Activated CD8-positive, alpha-beta T cell treated with anti-CD3 and anti-CD28 coated beads for 36 hours (primary cell): ENCODE measurements at regions not wholly inside any gene's neighbourhood (a gene's known extent, or its start where the extent isn't known, plus 50 kb on each side); places are given as distances from the start of the nearest gene placed in this dataset.

ENCODE experiments used
- ATAC-seq: fragments of 200-7000 bp; cut with Tn5 transposase; one replicate; pipeline ENCODE4 v1.10.0; 2021; ENCODE audit warnings: mild to moderate bottlenecking, moderate library complexity
- CTCF ChIA-PET: fragments of 350-600 bp; sonication (Branson Sonifier 250); formaldehyde crosslinking; loops from one replicate; lab custom pipeline; 2021; ENCODE audit warnings: antibody characterized with exemption; lab: Charles Lee
- POLR2A ChIA-PET: fragments of 350-600 bp; sonication (Branson Sonifier 250); formaldehyde crosslinking; loops from one replicate; lab custom pipeline; 2021; ENCODE audit warnings: antibody characterized with exemption; lab: Charles Lee
- DNase-seq: peaks from one replicate; pipeline ENCODE4 v3.0.0-alpha.2; 2020
- H3K27ac Mint-ChIP-seq: one replicate; pipeline ENCODE4 v1.8.0; 2021; ENCODE audit warnings: mild to moderate bottlenecking, mixed read lengths
- H3K27me3 Mint-ChIP-seq: one replicate; pipeline ENCODE4 v1.8.0; 2021; ENCODE audit warnings: mixed read lengths
- H3K36me3 Mint-ChIP-seq: one replicate; pipeline ENCODE4 v1.8.0; 2021; ENCODE audit warnings: low read depth, mixed read lengths
- H3K4me1 Mint-ChIP-seq: one replicate; pipeline ENCODE4 v1.8.0; 2021; ENCODE audit warnings: low read depth, mixed read lengths
- H3K4me3 Mint-ChIP-seq: one replicate; pipeline ENCODE4 v1.8.0; 2021; ENCODE audit warnings: mild to moderate bottlenecking, moderate library complexity, mixed read lengths
- H3K9me3 Mint-ChIP-seq: one replicate; pipeline ENCODE4 v1.8.0; 2021; ENCODE audit warnings: mixed read lengths
- intact Hi-C: fragments of 100-400 bp; cut with micrococcal nuclease; formaldehyde crosslinking; loops from one replicate; pipeline ENCODE4 v1.10.0; 2022
- TF ChIP-seq, protein P1 (sequence below): fragments of 200-600 bp; IDR thresholded peaks from one replicate; pipeline ENCODE4 v1.8.0; 2022; ENCODE audit warnings: antibody characterized with exemption, mild to moderate bottlenecking

DNA sequence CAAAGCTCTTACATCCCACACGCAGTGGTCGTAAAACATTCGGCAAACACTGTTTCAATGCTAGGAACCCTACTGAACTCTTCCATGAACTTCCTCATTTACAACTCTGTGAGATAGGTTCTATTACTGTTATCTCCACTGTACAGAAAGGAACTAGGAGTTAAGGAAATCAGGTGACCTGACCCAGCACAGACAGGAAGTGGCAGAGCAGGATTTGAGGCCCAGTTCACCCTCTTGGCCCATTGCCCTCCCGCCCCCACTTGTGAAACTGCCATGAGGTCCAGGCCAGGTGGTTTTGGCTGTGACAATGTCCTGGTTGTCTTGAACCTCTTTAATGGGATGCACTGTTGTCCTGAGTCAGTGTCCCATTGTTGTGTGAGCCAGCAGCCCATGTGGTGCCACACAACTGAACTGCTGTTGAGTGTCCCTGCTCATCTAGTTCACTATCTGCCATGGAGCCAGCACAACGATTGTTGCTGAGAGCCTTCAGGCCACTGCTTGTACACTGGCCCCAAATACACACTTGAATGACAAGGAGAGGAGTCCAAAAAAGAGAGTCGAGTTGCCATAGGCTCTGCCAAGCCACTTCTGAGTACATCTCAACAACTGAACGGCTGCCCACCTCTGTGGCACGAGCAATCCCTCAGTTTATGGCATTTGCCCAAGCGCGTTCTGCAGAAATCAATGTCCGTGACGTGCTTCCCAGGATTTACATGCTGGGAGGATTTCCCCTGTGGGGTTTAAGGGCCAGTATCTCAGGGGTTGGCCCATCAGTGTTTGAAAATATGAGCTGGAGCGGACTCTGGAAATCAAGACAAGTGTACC, 484.6 kb downstream of the TSHZ3 start:
- peak; percentile 3 for DNase-seq
- intact Hi-C loops, result no loop called here
- TF ChIP-seq, protein P1, sequence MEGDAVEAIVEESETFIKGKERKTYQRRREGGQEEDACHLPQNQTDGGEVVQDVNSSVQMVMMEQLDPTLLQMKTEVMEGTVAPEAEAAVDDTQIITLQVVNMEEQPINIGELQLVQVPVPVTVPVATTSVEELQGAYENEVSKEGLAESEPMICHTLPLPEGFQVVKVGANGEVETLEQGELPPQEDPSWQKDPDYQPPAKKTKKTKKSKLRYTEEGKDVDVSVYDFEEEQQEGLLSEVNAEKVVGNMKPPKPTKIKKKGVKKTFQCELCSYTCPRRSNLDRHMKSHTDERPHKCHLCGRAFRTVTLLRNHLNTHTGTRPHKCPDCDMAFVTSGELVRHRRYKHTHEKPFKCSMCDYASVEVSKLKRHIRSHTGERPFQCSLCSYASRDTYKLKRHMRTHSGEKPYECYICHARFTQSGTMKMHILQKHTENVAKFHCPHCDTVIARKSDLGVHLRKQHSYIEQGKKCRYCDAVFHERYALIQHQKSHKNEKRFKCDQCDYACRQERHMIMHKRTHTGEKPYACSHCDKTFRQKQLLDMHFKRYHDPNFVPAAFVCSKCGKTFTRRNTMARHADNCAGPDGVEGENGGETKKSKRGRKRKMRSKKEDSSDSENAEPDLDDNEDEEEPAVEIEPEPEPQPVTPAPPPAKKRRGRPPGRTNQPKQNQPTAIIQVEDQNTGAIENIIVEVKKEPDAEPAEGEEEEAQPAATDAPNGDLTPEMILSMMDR, result no peak
- ChIA-PET CTCF (no interaction called here), POLR2A (no interaction called here)
- ATAC-seq, result no peak
- peaks cover 8% of the 10 kb centered on the region for H3K27me3 Mint-ChIP-seq
- H3K27ac Mint-ChIP-seq, result no peak overlapping the region
- H3K9me3 Mint-ChIP-seq, result peaks cover 2% of the 10 kb centered on the region
- H3K4me1 Mint-ChIP-seq, result no peaks in the 10 kb centered on the region
- no peak overlapping the region for H3K4me3 Mint-ChIP-seq
- H3K36me3 Mint-ChIP-seq, result no peaks in the 10 kb centered on the region

DNA sequence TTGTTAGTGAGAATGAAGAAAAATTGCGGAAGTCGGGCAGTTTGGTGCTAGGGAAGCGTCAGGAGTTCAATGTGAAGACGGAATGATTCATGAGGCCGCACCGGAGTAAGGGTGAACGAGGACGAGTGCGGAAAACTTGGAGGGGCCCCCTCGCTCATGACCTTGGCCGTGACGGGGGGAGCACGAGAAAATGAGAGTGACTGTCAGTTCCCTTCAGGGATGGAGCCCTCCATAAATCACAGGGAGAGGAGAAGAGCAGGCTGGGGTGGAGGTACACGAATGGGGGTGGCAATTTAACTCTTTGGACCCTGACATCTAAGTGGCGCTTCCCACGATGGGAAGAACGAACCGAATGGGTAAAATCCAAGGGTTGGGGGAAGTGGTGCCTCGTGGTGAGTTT, 486.4 kb downstream of the TSHZ3 start:
- Mint-ChIP-seq H3K27ac (no peak overlapping the region), H3K36me3 (no peaks in the 10 kb centered on the region), H3K9me3 (peaks cover 2% of the 10 kb centered on the region), H3K4me3 (no peak overlapping the region), H3K4me1 (no peaks in the 10 kb centered on the region), H3K27me3 (peaks cover 8% of the 10 kb centered on the region)
- ChIA-PET POLR2A (no interaction called here), CTCF (no interaction called here)
- intact Hi-C loops, result no loop called here
- ATAC-seq (no peak), DNase-seq (no peak)
- TF ChIP-seq, protein P1, result no peak

DNA sequence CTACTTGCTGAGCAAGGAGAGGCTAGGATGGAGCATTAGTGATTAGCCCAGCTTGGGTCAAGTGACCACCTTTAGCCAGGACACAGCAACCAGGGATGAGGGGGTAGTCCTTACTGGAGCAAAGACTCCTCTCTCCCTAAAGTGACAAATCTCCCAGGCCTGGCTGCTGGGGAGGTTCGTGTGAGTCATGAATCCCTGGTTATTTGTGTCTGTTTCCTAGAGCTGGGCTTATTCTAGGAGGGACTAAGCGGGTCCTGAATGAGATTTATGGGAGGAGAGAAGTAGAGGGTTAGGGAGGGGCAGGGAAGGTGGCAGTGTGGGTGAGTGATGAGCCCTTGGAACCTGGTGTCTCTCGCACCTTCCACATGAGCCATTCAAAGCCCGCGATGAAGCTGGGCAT, 487.3 kb downstream of the TSHZ3 start:
- TF ChIP-seq, protein P1, result no peak
- peaks cover 1% of the 10 kb centered on the region for H3K9me3 Mint-ChIP-seq
- H3K27me3 Mint-ChIP-seq, result peaks cover 7% of the 10 kb centered on the region
- DNase-seq (no peak), ATAC-seq (no peak)
- intact Hi-C loops, result no loop called here
- no peaks in the 10 kb centered on the region for H3K36me3 Mint-ChIP-seq
- ChIA-PET CTCF (no interaction called here), POLR2A (no interaction called here)
- no peak overlapping the region for H3K27ac Mint-ChIP-seq
- H3K4me3 Mint-ChIP-seq, result no peak overlapping the region
- no peaks in the 10 kb centered on the region for H3K4me1 Mint-ChIP-seq

GRCh38 chr19:30857966-30858490, 485.8 kb downstream of the ZNF536 start:
- H3K36me3 Mint-ChIP-seq, result no peaks in the 10 kb centered on the region
- H3K27ac Mint-ChIP-seq, result no peak overlapping the region
- intact Hi-C loops, result no loop called here
- H3K9me3 Mint-ChIP-seq, result peaks cover 1% of the 10 kb centered on the region
- POLR2A ChIA-PET, result no interaction called here
- CTCF ChIA-PET, result no interaction called here
- TF ChIP-seq, protein P1, result no peak
- peaks cover 7% of the 10 kb centered on the region for H3K27me3 Mint-ChIP-seq
- no peaks in the 10 kb centered on the region for H3K4me1 Mint-ChIP-seq
- ATAC-seq (no peak), DNase-seq (no peak)
- H3K4me3 Mint-ChIP-seq, result no peak overlapping the region

DNA sequence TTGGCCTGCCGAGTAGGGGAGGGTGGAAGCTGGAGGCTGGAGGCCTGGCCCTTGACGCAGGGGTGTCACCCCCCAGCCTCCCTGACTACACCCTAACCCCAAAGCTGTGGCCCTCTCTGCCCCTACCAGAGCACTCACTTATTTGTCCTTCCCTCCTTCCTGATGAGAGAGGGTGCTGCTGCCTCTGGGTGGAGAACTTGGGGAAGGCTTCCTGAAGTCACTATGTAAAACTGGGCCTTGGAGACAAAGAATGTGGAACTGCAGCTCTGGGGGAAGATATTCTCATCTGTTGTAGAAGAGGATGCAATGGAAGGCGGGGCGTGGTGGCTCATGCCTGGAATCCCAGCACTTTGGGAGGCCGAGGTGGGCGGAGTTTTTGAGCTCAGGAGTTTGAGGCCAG, 485.2 kb downstream of the ZNF536 start:
- peaks cover 3% of the 10 kb centered on the region for H3K27me3 Mint-ChIP-seq
- intact Hi-C loops, result no loop called here

More for the DNA sequence above, 485.2 kb downstream of the ZNF536 start:
- no peak for DNase-seq
- Mint-ChIP-seq H3K4me1 (no peaks in the 10 kb centered on the region), H3K9me3 (peaks cover 1% of the 10 kb centered on the region), H3K27ac (no peak overlapping the region), H3K36me3 (no peaks in the 10 kb centered on the region), H3K4me3 (no peak overlapping the region)
- ATAC-seq, result no peak
- ChIA-PET POLR2A (no interaction called here), CTCF (no interaction called here)
- TF ChIP-seq, protein P1, result no peak
